ENCODE measurements at regions not wholly inside any gene's neighbourhood (a gene's known extent, or its start where the extent isn't known, plus 50 kb on each side); places are given as distances from the start of the nearest gene placed in this dataset.

DNA sequence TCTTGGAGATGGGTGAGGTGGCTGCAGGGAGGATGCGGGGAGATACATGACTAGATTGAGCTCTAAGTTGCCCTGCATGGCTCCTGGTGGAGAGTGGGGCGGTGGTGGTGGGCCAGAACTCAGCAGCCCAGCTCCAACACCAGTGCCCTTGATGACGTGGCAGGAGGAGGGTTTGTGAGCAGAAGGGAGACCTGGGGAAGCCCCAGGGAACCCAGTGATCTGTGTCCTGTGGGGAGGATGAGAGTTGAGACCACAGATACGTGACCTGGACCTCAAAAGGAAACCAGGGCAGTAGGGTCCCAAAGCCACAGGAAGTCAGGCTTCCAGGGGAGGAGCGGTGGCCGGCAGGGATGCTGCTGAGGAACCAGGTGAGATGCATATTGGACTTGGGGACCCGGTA lies 989.1 kb upstream of the TMEM132C start:
- TF ChIP-seq, protein P1, sequence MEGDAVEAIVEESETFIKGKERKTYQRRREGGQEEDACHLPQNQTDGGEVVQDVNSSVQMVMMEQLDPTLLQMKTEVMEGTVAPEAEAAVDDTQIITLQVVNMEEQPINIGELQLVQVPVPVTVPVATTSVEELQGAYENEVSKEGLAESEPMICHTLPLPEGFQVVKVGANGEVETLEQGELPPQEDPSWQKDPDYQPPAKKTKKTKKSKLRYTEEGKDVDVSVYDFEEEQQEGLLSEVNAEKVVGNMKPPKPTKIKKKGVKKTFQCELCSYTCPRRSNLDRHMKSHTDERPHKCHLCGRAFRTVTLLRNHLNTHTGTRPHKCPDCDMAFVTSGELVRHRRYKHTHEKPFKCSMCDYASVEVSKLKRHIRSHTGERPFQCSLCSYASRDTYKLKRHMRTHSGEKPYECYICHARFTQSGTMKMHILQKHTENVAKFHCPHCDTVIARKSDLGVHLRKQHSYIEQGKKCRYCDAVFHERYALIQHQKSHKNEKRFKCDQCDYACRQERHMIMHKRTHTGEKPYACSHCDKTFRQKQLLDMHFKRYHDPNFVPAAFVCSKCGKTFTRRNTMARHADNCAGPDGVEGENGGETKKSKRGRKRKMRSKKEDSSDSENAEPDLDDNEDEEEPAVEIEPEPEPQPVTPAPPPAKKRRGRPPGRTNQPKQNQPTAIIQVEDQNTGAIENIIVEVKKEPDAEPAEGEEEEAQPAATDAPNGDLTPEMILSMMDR (IDR thresholded peaks at IDR 0.05; ENCODE audit: low read length) = no peak
- no peak for TF ChIP-seq EZH2 (IDR thresholded peaks at IDR 0.05; ENCODE audit: borderline replicate concordance, low read length)
